ENCODE measurements at regions not wholly inside any gene's neighbourhood (a gene's known extent, or its start where the extent isn't known, plus 50 kb on each side); places are given as distances from the start of the nearest gene placed in this dataset.

DNA sequence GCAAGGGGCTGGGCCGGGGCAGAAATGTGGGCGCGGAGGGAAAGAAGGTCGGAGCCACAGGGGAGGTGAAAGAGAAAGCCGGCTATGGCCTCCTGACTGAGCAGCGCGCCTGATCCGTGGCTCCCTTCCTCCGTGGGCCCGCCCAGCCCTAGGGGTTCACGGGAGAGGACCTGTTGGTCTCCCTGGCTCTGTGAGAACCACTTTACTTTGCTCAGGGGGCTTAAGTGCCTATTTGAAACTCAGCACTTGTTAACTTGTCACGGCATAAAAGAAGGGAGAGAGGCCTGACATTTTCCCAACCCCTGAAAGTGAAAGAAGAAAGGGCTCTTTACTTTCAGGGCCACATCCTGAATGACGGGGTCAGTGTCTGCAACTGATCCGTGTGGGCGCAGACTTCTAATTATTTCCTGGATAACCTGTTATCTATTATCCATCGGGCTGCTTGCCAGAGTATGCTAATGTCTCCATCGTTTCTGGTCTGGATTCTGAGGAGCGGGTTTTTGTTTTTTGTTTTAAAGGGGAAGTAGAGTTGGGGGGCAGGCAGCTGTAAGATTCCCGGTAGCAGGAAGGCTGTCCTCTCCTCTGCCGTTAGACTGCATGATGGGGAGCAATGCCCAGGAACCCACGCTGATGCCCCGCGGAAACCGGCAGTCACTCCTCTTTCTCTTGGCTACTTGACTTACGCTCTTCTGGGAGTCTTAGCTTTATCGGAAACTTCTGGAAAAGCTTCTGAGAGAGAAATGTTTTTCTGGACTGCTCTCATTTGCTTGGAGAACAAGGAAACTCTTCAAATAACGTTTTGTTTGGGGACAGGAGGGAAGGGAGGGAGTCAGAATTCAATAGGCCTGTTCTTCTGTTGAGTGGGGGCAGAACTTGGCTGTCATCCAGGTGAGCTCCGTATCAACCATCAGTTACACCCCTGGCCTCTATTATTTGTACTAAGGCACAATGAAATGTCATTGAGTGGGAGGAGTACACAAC lies 127.7 kb upstream of the MAX start:
- TF ChIP-seq, protein P1, sequence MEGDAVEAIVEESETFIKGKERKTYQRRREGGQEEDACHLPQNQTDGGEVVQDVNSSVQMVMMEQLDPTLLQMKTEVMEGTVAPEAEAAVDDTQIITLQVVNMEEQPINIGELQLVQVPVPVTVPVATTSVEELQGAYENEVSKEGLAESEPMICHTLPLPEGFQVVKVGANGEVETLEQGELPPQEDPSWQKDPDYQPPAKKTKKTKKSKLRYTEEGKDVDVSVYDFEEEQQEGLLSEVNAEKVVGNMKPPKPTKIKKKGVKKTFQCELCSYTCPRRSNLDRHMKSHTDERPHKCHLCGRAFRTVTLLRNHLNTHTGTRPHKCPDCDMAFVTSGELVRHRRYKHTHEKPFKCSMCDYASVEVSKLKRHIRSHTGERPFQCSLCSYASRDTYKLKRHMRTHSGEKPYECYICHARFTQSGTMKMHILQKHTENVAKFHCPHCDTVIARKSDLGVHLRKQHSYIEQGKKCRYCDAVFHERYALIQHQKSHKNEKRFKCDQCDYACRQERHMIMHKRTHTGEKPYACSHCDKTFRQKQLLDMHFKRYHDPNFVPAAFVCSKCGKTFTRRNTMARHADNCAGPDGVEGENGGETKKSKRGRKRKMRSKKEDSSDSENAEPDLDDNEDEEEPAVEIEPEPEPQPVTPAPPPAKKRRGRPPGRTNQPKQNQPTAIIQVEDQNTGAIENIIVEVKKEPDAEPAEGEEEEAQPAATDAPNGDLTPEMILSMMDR (conservative IDR thresholded peaks at IDR 0.05; ENCODE audit: low read length) = no peak
- TF ChIP-seq EZH2phosphoT487 (IDR thresholded peaks at IDR 0.05; ENCODE audit: borderline replicate concordance) = no peak
